Activated naive CD4-positive, alpha-beta T cell (primary cell): ENCODE measurements at regions not wholly inside any gene's neighbourhood (a gene's known extent, or its start where the extent isn't known, plus 50 kb on each side); places are given as distances from the start of the nearest gene placed in this dataset.

Experiments used
- DNase-seq, 4 experiments: peaks; one replicate each; lab custom pipeline; 2025; lab: John Stamatoyannopoulos, UW

DNA sequence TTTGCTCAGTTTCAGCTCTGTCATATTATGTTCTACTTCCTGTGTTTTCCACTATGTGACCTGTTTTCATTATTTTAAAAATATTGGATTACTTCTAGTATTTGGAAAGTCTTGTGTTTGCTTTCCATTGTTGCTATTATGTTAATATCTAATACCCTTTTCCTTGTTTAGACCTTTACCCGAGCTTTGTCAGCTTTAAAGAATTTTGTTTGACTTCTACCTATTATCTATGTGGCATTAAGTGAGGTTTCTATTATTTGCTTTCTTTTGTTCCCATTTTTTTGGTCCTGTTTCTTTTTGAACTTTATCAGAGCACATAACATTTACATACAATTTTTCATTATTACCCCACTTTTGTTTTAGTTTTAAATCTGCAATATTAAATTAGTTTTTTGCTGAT, 202.7 kb downstream of the MANEA start:
- DNase-seq: no peak

GRCh38 chr6:95784019-95784418, 206.7 kb downstream of the MANEA start:
- DNase-seq: no peak

GRCh38 chr6:95784869-95785268, 207.5 kb downstream of the MANEA start:
- DNase-seq: no peak

DNA sequence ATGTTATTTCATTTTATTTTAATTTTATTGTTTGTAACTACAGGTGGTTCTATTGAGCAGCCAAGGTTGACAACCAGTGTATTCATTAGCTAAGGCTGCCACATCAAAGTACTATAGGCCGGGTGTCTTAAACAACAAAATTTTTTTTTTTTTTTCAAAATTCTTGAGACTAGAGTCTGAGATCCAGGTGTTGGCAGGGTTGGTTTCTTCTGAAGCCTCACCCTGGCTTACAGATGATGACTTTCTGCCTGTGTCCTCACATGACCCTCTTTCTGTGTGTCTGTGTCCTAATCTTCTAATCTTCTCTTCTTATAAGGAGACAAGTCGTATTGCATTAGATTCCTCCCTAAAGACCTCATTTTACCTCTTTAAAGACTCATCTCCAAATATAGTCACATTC, 208.4 kb downstream of the MANEA start:
- DNase-seq: no peak

- DNase-seq: no peak
Observed at GRCh38 chr6:95786802-95787201, 209.5 kb downstream of the MANEA start.

DNA sequence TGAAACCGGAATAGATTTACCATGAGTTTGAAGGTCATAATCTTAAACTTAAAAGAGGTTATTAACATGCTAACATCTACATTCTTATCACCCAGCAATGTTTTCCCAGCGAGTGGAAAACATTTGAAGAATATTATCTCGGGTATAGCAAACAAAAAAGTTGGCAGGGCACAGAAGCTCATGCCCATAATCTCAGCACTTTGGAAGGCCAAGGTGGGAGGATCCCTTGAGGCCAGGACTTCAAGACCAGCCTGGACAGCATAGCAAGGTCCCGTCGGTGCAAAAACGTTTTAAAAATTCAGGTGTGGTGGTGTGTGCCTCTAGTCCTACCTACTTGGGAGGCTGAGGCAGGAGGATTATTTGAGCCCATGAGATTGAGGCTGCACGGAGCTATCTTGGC, 213.5 kb downstream of the MANEA start:
- no peak for DNase-seq

GRCh38 chr6:95794749-95795148, 217.4 kb downstream of the MANEA start:
- no peak for DNase-seq

- no peak for DNase-seq
Observed at GRCh38 chr6:95795927-95796326, 218.6 kb downstream of the MANEA start.

- no peak for DNase-seq
Observed at GRCh38 chr6:95797054-95797453, 218.7 kb upstream of the FUT9 start.

GRCh38 chr6:95802978-95803377, 212.8 kb upstream of the FUT9 start:
- no peak for DNase-seq

DNA sequence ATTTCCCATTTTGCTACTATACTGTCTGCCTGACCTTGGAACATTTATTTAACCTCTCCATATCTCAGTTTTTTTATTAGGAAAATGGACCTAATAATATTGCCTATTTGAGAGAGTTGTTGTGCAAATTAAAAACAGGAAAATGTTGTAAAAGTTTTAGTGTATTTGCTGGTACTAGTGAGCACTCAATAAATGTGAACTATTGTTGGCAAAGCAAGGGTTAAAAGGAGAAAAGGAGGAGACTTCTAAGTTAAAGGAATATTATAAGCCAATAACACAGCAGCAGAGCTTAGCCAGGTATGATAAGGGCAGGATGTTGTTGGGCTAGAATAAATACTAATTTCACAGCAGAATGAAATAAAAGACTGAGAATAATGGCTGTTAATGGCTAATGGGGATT, 211.9 kb upstream of the FUT9 start:
- DNase-seq: no peak

GRCh38 chr6:95804847-95805541, 210.8 kb upstream of the FUT9 start:
- no peak for DNase-seq

DNA sequence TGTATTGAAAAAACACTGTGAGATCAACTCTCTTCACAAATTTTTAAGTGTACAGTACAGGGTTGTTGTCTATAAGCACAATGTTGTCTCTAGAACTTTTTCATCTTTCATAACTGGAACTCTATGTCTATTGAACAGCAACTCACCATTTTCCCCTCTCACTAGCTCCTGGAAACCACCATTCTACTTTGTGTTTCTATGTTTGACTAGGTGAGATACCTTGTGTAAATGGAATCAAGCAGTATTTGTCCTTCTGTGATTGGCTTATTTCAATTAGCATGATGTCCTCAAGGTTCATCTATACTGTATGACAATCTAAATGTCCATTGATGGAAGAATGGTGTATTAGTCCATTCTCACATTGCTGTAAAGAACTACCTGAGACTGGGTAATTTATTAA, 210.1 kb upstream of the FUT9 start:
- DNase-seq: no peak

GRCh38 chr6:95815389-95816056, 200.3 kb upstream of the FUT9 start:
- no peak for DNase-seq

- DNase-seq: no peak
Observed at GRCh38 chr6:95819461-95819860, 196.3 kb upstream of the FUT9 start.

- DNase-seq: no peak
Observed at GRCh38 chr6:95819939-95820338, 195.8 kb upstream of the FUT9 start.

DNA sequence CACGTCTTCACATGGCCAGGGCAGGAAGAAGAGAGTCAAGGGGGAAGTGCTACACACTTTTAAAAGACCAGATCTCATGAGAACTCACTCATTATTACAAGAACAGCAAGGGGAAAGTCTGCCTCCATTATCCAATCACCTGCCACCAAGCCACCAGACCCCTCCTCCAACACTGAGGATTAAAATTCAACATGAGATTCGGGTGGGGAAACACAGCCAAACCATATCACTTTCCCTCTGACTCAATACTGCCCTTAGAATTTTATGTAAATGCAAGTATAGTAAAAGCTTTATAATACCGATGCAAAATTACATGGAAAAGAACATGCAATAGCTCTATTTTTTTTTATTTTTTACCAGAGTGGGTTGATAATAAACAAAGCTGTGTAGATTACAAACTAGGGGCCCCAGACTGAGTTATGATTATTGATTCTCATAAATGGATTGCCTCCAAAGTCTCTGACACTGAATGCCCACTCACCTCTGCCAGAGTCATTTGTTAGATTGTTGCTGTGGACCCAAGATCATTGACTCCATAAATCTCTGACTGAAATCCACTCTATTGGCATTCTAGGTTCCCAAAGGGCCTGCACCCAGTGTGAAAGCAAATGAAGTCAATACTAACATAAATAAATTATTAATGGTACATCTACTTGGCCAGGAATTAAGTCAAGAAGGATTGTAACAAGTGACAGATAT, 184.8 kb upstream of the FUT9 start:
- no peak for DNase-seq

DNA sequence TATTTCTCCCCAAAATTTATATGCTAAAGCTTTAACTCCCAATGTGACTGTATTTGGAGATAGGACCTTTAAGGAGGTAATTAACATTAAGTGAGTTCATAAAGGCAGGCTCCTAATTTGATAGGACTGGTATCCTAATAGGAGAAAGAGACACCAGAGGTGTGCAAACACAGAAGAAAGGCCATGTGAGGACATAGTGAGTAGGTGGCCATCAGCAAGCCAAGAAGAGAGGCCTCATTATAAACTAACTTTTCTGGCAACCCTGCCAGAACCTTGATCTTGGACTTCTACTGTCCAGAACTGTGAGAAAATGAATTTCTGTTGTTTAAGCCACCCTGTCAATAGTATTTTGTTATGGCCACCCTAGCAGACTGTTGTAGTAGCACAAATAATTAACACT, 177.9 kb upstream of the FUT9 start:
- DNase-seq: no peak

DNA sequence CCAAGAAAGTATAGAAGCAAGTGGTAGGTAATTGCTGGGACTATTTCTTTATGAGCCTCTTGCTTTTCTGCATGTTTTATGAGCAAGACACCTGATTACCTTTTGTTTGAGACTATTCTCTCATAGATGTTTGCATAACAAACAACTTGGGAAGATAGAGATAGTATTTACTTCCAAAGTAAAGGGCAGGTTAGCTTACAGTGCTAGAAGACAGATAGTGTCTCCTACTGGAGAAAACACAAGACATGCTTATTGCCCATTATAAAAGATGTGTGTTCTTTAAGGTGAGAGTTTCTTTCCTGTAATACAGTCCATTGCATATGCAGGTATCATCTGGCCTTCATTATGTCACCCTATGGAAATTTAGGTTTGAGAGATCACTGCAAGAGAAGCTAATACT, 174.2 kb upstream of the FUT9 start:
- no peak for DNase-seq

DNA sequence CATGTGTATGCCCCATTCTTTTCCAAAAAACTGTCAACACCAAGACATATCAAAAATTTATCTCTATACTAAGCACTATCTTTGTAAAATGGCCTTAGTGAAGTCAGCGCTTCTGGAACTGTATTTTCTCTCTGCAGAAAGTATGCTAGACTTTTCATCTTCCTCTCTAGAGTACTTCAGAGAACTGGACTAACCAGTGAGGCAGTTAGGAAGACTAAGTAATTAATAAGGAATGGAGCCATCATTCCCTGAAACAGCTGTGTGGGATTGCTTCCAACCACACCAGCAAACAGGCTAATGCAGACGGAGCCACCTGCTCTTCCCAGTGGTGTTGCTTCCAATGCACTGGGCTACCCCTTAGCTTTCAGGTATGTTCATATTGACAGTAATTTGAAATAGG, 169.1 kb upstream of the FUT9 start:
- no peak for DNase-seq

DNA sequence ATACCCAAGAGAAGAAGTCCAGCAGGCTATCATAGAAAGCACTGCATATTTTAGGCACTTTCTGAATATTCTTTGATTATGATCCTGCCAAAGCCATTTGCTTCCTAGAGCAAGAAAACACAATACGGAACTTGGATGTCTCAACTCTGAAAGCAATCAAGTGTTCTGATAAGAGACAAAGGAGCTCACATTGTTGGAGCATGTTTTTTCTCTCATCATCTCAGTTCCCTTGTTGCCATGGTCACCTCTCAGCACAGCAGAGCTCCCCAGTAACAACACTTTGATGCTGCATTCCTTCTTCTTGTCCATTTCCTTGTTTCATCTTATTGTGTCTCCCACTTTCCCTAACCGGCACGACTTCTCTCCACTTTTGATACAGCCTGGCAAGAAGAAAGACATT, 168.7 kb upstream of the FUT9 start:
- no peak for DNase-seq

GRCh38 chr6:95848717-95849116, 167.1 kb upstream of the FUT9 start:
- DNase-seq: no peak

DNA sequence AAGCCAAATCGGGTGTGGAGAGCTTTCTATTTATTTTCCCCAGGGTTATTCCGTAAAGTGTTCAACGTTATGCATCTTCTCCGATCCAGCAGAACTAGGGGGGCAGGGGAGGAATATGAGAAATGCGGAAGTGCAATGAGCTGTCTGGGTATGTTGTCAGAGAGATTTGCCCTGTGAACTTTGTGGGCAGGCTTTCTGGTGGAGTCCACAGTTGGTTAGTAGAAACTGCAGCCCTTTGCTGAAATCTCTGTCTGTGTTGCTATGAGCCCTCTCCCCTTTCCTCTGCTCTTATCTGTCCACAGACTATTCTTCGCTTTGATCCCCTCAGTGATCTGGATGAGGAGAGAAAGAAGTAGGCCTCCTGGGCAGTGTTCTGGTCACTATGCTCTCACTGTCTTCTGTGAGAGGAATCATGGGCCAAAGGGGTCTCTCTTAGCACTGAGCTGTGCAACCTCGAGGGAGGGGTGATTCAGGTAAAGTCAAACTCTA, 158.9 kb upstream of the FUT9 start:
- DNase-seq: no peak
